ENCODE measurements at regions not wholly inside any gene's neighbourhood (a gene's known extent, or its start where the extent isn't known, plus 50 kb on each side); places are given as distances from the start of the nearest gene placed in this dataset.
A peak's percentile ranks its signal among the peaks of the same experiment; 100 is the strongest.
"Not testable (repeated sequence)": the region's sequence is repeated elsewhere in the genome, so short reads cannot be mapped to it uniquely, and the experiment has no call there.

GRCh38 chr6:66127061-66127460 is 420.0 kb upstream of the EYS start:
- Mint-ChIP-seq H3K27ac (no peak overlapping the region), H3K4me1 (ENCODE audit: unreplicated experiment) (no peaks in the 10 kb centered on the region), H3K36me3 (peaks cover 3% of the 10 kb centered on the region), H3K27me3 (no peaks in the 10 kb centered on the region), H3K4me3 (no peak overlapping the region), H3K9me3 (peaks cover 5% of the 10 kb centered on the region)
- TF ChIP-seq, protein P1, sequence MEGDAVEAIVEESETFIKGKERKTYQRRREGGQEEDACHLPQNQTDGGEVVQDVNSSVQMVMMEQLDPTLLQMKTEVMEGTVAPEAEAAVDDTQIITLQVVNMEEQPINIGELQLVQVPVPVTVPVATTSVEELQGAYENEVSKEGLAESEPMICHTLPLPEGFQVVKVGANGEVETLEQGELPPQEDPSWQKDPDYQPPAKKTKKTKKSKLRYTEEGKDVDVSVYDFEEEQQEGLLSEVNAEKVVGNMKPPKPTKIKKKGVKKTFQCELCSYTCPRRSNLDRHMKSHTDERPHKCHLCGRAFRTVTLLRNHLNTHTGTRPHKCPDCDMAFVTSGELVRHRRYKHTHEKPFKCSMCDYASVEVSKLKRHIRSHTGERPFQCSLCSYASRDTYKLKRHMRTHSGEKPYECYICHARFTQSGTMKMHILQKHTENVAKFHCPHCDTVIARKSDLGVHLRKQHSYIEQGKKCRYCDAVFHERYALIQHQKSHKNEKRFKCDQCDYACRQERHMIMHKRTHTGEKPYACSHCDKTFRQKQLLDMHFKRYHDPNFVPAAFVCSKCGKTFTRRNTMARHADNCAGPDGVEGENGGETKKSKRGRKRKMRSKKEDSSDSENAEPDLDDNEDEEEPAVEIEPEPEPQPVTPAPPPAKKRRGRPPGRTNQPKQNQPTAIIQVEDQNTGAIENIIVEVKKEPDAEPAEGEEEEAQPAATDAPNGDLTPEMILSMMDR (conservative IDR thresholded peaks at IDR 0.05): no peak
- DNase-seq (ENCODE audit: extremely low spot score, unreplicated experiment): no peak

DNA sequence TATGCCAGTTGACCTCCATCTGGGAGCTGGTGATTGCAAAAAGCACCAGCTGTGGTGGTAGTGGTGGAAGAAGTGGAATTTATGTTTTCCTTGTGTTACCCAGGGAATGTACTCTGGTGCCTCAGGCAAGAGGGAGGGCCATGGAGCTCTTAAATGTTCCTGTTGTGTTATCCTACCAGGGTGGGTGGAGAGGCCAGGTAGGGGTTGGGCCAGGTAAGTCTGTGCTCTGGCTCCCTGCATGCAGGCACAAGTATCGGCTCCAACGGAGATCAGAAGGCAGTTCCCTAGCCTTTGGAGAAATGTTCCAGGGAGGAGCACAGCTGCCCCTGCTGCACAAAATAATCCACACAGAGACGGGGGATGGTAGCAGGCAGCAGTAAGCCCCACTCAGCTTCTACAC is 419.3 kb upstream of the EYS start:
- TF ChIP-seq, protein P1 (conservative IDR thresholded peaks at IDR 0.05): no peak
- Mint-ChIP-seq H3K4me1 (ENCODE audit: unreplicated experiment) (no peaks in the 10 kb centered on the region), H3K27ac (no peak overlapping the region), H3K9me3 (peaks cover 6% of the 10 kb centered on the region), H3K36me3 (peaks cover 3% of the 10 kb centered on the region), H3K4me3 (no peak overlapping the region), H3K27me3 (no peaks in the 10 kb centered on the region)
- DNase-seq (ENCODE audit: extremely low spot score, unreplicated experiment): no peak

DNA sequence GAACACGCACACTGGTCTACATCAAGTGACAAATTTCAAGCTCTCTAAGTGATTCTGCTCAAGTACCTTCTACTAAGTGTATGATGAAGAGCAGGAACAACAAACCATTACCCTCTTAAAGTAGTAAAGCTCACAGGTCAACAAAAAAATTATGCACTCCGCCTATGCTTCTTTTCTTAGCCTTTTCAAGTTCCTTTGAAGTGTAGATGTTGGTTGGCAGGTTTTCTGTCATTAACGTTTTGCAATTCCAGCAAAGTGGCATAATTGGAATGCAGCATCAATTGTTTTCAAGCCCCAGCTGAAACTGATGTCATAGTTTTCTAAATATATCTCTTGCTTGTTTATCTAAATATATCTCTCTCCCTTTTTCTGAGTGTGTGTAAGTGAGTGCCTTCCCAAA is 396.9 kb upstream of the EYS start:
- TF ChIP-seq, protein P1 (conservative IDR thresholded peaks at IDR 0.05): no peak
- Mint-ChIP-seq H3K36me3 (peaks cover 4% of the 10 kb centered on the region), H3K27ac (peak overlapping the region; percentile 70), H3K9me3 (peaks cover 6% of the 10 kb centered on the region), H3K4me3 (peak overlapping the region; percentile 20), H3K27me3 (no peaks in the 10 kb centered on the region), H3K4me1 (ENCODE audit: unreplicated experiment) (peaks cover 12% of the 10 kb centered on the region)
- DNase-seq (ENCODE audit: extremely low spot score, unreplicated experiment): no peak

DNA sequence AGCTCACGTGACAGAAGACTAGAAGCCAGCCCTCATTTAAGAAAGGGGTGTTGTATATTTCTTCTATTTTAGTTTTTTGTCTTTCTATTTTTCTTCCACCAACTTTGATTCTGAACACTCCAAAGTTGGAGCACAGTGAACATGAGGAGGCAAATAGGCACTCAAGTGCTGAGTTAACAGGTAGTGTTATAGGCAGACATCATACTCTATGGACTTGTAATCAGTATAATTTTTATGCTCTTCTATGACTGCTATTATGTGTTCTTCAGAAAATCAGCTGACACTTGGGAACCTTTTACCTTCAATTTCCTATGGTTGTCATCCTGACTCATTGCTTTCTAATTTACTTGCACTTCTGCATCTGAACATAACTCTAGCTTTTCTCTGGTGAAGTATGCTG is 396.3 kb upstream of the EYS start:
- H3K4me3 Mint-ChIP-seq: peak overlapping the region; percentile 20
- no peak for DNase-seq (ENCODE audit: extremely low spot score, unreplicated experiment)
- H3K27ac Mint-ChIP-seq: peak overlapping the region; percentile 70
- H3K27me3 Mint-ChIP-seq: no peaks in the 10 kb centered on the region
- peaks cover 12% of the 10 kb centered on the region for H3K4me1 Mint-ChIP-seq (ENCODE audit: unreplicated experiment)
- TF ChIP-seq, protein P1 (conservative IDR thresholded peaks at IDR 0.05): no peak
- H3K36me3 Mint-ChIP-seq: peaks cover 4% of the 10 kb centered on the region
- H3K9me3 Mint-ChIP-seq: peaks cover 6% of the 10 kb centered on the region

DNA sequence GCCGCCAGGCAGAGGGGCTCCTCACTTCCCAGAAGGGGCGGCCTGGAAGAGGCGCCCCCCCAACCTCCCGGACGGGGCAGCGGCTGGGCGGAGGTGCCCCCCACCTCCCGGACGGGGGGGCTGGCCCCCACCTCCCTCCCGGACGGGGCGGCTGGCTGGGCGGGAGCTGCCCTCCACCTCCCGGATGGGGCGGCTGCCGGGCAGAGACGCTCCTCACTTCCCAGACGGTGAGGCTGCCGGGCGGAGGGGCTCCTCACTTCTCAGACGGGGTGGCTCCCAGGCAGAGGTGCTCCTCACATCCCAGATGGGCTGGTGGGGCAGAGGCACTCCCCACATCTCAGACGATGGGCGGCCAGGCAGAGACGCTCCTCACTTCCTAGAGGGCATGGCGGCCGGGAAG is 389.7 kb upstream of the EYS start:
- Mint-ChIP-seq H3K9me3 (no peaks in the 10 kb centered on the region), H3K27me3 (no peaks in the 10 kb centered on the region), H3K4me3 (no peak overlapping the region), H3K36me3 (no peaks in the 10 kb centered on the region), H3K27ac (no peak overlapping the region), H3K4me1 (ENCODE audit: unreplicated experiment) (no peaks in the 10 kb centered on the region)
- DNase-seq (ENCODE audit: extremely low spot score, unreplicated experiment): no peak
- TF ChIP-seq, protein P1 (conservative IDR thresholded peaks at IDR 0.05): no peak

DNA sequence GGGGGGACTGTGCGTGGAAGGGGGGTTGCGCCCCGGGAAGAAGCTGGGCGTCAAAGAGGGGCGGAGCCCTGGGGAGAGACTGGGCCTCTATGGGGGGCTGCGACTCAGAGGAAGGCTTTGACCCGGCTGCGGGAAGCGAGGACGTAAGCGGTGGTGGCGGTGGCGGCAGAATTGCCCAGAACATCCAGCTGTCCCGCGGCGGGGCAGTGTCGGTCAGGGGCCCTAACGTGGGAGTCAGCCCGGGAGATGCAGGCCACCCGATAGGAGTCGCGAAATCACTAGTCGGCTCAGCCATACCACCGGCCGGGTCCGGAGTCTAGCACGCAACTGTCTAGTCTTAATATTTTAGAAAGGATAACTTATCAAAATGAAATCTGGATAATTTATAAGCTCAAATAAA is 387.6 kb upstream of the EYS start:
- no peak overlapping the region for H3K4me3 Mint-ChIP-seq
- DNase-seq (ENCODE audit: extremely low spot score, unreplicated experiment): no peak
- no peaks in the 10 kb centered on the region for H3K9me3 Mint-ChIP-seq
- TF ChIP-seq, protein P1 (conservative IDR thresholded peaks at IDR 0.05): no peak
- no peaks in the 10 kb centered on the region for H3K4me1 Mint-ChIP-seq (ENCODE audit: unreplicated experiment)
- no peak overlapping the region for H3K27ac Mint-ChIP-seq
- no peaks in the 10 kb centered on the region for H3K27me3 Mint-ChIP-seq
- no peaks in the 10 kb centered on the region for H3K36me3 Mint-ChIP-seq

DNA sequence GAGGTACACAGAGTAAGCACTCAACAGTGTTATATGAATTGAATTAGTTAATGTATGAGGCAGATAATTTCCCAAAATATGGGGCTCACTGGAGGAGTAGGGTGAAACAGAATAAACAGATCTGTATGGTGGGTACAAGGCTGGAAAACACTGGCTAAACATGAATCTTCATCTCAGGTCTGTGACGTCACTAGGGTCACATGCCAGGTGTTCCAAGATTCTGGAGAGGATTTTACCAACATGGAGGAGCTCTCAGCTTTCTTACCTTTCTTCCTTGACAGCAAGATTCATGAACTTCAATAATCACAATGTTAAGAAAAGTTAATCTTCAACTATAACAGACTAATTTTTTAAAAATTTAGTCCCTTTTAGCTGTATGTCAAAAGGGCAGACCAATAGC is 385.3 kb upstream of the EYS start:
- not testable (repeated sequence) for DNase-seq (ENCODE audit: extremely low spot score, unreplicated experiment); H3K9me3 Mint-ChIP-seq; H3K27me3 Mint-ChIP-seq; H3K27ac Mint-ChIP-seq; H3K4me1 Mint-ChIP-seq (ENCODE audit: unreplicated experiment); H3K4me3 Mint-ChIP-seq; H3K36me3 Mint-ChIP-seq
